GM12878 (cell line): ENCODE measurements at regions not wholly inside any gene's neighbourhood (a gene's known extent, or its start where the extent isn't known, plus 50 kb on each side); places are given as distances from the start of the nearest gene placed in this dataset.
"Not testable (repeated sequence)": the region's sequence is repeated elsewhere in the genome, so short reads cannot be mapped to it uniquely, and the experiment has no call there.

Source experiments
- ATAC-seq: fragments of 200-7000 bp; cut with Tn5 transposase; 3 replicates; pipeline ENCODE4 v1.9.1; 2020; ENCODE audit warnings: mild to moderate bottlenecking, moderate library complexity
- BruUV-seq: library from RNA; stranded (reverse); fragments of 400-500 nt; replicated peaks from 2 replicates; lab custom pipeline; 2021; lab: Mats Ljungman, UMichigan
- CTCF ChIA-PET: fragments of 300-600 bp; sonication (Branson Sonifier 250); formaldehyde crosslinking; extraction: SDS; loops from one replicate; lab custom pipeline; 2021; ENCODE audit warnings: inconsistent platforms; lab: Yijun Ruan, JAX
- POLR2A ChIA-PET: fragments of 350-600 bp; formaldehyde crosslinking; extraction: SDS; loops from one replicate; lab custom pipeline; 2021; ENCODE audit warnings: inconsistent platforms; lab: Charles Lee
- RAD21 ChIA-PET: fragments of 300-600 bp; sonication (Branson Sonifier 250); formaldehyde crosslinking; loops from one replicate; lab custom pipeline; 2023; ENCODE audit warnings: antibody characterized with exemption; ENCODE audit not compliant: unreplicated experiment; lab: Charles Lee
- SMC1A ChIA-PET: fragments of 300-600 bp; sonication (Branson Sonifier 250); formaldehyde crosslinking; loops from one replicate; lab custom pipeline; 2023; ENCODE audit not compliant: unreplicated experiment, uncharacterized antibody; lab: Charles Lee
- DNase-seq: peaks from one replicate; pipeline ENCODE4 v3.0.0-alpha.2; 2011; ENCODE audit warnings: low read depth, low spot score
- FAIRE-seq: peaks from 3 replicates; lab custom pipeline; 2011; peaks lifted over from hg19 to GRCh38; lab: Jason Lieb, UNC
- H2AFZ ChIP-seq: 2 replicates; pipeline ENCODE4 v1.6.0; 2011; ENCODE audit warnings: low read depth, low read length, control low read depth; ENCODE audit not compliant: control insufficient read depth
- H3K27ac ChIP-seq: 2 replicates; pipeline ENCODE4 v1.5.1; 2011; ENCODE audit warnings: control low read depth; ENCODE audit not compliant: control insufficient read depth, insufficient read depth
- H3K27me3 ChIP-seq, 2 experiments: replicated peaks in 1 of 2; 2 replicates each; pipeline versions ENCODE4 v1.6.0 to v1.6.1; 2011; ENCODE audit warnings: low read length in 1 of 2; ENCODE audit not compliant: control insufficient read depth in 2 of 2, insufficient read depth in 2 of 2
- H3K36me3 ChIP-seq, 2 experiments: 2 replicates each; pipeline ENCODE4 v1.5.1; 2011; ENCODE audit warnings: low read length in 1 of 2; ENCODE audit not compliant: control insufficient read depth in 2 of 2, insufficient read depth in 2 of 2
- H3K4me1 ChIP-seq: 2 replicates; pipeline ENCODE4 v1.6.1; 2011; ENCODE audit warnings: mild to moderate bottlenecking, low read length, moderate library complexity, mixed read lengths; ENCODE audit not compliant: control insufficient read depth, insufficient read depth
- H3K4me2 ChIP-seq: 2 replicates; pipeline ENCODE4 v1.6.0; 2011; ENCODE audit warnings: control low read depth; ENCODE audit not compliant: control insufficient read depth, insufficient read depth
- H3K4me3 ChIP-seq: fragments of 200-600 bp; sonication (generic); 2 replicates; pipeline ENCODE4 v1.5.1; 2016
- H3K79me2 ChIP-seq: 2 replicates; pipeline ENCODE4 v1.6.0; 2011; ENCODE audit warnings: low read length; ENCODE audit not compliant: control insufficient read depth, insufficient read depth
- H3K9ac ChIP-seq: 2 replicates; pipeline ENCODE4 v1.8.0; 2011; ENCODE audit warnings: low read length, control low read depth, mixed read lengths; ENCODE audit not compliant: control insufficient read depth, insufficient read depth
- H3K9me3 ChIP-seq: replicated peaks from 3 replicates; pipeline ENCODE4 v1.5.1; 2011; ENCODE audit warnings: mild to moderate bottlenecking, low read length; ENCODE audit not compliant: control insufficient read depth, insufficient read depth
- H4K20me1 ChIP-seq: 2 replicates; pipeline ENCODE4 v1.6.0; 2011; ENCODE audit not compliant: control insufficient read depth, insufficient read depth
- CREB1 ChIP-seq: IDR thresholded peaks from 2 replicates; pipeline ENCODE4 v1.6.1; 2012; ENCODE audit warnings: low read depth, mild to moderate bottlenecking, inconsistent platforms
- RCOR1 ChIP-seq: conservative IDR thresholded peaks from 2 replicates; pipeline ENCODE4 v1.6.1; 2012; ENCODE audit warnings: low read depth, low read length, improper control_type of control experiment
- SPI1 ChIP-seq: IDR thresholded peaks from 2 replicates; pipeline ENCODE4 v1.6.1; 2011; ENCODE audit warnings: low read depth, mild to moderate bottlenecking, low read length, moderate library complexity, borderline replicate concordance; ENCODE audit not compliant: insufficient read depth
- WGBS: methylation state at CpG from one replicate; pipeline ENCODE4 v1.1.6; 2016; ENCODE audit warnings: low lambda C conversion rate; ENCODE audit not compliant: insufficient replicate concordance, insufficient coverage; ENCODE audit errors: missing lambda C conversion rate; 5-methylcytosine and 5-hydroxymethylcytosine counted together
- in situ Hi-C: fragments of 300-500 bp; cut with MboI; formaldehyde crosslinking; loops from 9 replicates; pipeline ENCODE4 v1.14.3; 2018; ENCODE audit warnings: mixed read lengths
- intact Hi-C: fragments of 100-400 bp; cut with micrococcal nuclease; formaldehyde crosslinking; loops from one replicate; pipeline ENCODE4 v1.14.2; 2022; ENCODE audit not compliant: unreplicated experiment
- TF ChIP-seq, protein P1 (sequence below): IDR thresholded peaks from 2 replicates; pipeline ENCODE4 v1.6.1; 2012; ENCODE audit warnings: low read length, inconsistent platforms

DNA sequence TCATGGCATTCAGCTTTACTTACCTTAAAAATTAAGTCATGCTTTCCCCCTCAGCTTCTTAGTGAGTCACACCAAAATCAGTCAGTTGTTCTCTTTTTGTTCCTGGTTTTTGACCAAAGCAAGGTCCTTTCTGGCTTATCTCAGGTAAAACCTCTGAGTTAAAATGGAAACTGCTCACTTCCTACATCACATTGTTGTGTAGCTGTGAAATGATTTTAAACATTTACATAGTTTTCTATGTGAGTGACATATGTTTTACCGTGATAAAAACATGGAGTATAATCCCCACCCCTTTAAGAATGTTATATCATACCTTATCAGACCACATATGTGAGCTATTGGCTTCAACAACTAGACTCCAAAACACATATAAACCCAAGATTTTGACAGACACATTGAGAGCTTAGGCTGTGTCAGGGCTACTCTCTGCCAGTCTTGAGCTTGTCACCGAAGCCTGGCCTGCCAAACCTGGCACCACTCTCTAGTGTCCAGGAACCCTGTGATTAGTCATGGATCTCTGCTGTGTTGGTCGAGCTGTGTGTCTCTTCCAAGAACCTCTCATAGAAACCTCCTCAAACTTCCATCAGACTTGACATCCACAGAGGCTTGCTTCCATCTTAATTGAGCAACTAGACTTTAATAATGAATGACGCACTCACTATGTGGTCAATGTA lies 113.7 kb upstream of the FOXN2 start (continued):
- TF ChIP-seq, protein P1, sequence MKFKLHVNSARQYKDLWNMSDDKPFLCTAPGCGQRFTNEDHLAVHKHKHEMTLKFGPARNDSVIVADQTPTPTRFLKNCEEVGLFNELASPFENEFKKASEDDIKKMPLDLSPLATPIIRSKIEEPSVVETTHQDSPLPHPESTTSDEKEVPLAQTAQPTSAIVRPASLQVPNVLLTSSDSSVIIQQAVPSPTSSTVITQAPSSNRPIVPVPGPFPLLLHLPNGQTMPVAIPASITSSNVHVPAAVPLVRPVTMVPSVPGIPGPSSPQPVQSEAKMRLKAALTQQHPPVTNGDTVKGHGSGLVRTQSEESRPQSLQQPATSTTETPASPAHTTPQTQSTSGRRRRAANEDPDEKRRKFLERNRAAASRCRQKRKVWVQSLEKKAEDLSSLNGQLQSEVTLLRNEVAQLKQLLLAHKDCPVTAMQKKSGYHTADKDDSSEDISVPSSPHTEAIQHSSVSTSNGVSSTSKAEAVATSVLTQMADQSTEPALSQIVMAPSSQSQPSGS, result 0 out of 2 replicates have a peak, but pooled peaks have one; percentile 34
- peak; percentile 49 for TF ChIP-seq SPI1
- no peak for TF ChIP-seq RCOR1
- 0 out of 2 replicates have a peak, but pooled peaks have one; percentile 43 for TF ChIP-seq CREB1

DNA sequence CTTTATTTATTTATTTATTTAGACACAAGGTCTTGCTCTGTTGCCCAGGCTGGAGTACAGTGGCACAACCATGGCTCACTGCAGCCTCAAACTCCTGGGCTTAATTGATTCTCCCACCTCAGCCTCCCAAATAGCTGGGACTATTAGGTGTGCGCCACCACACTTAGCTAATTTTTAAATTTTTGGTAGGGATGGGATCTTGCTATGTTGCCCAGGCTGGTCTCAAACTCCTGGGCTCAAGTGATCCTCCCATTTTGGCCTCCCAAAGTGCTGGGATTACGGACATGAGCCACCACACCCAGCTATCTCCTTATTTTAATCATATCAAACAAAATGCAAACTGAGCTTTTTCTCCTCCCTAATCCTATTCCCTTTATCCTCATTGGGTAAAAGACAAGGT lies 113.0 kb upstream of the FOXN2 start:
- in situ Hi-C loops, FAIRE-seq, BruUV-seq: not testable (repeated sequence)

More for the DNA sequence above, 113.0 kb upstream of the FOXN2 start:
- intact Hi-C loops, H3K4me1 ChIP-seq, H3K36me3 ChIP-seq, H3K9ac ChIP-seq, H4K20me1 ChIP-seq, H3K9me3 ChIP-seq, H2AFZ ChIP-seq, DNase-seq, POLR2A ChIA-PET, ATAC-seq, H3K79me2 ChIP-seq, H3K4me3 ChIP-seq, H3K27ac ChIP-seq, H3K4me2 ChIP-seq, H3K27me3 ChIP-seq: not testable (repeated sequence)
- WGBS, result 79% methylated on average over 2 of the region's 2 CpGs
- ChIA-PET CTCF (interaction anchor here (2.4 kb wide), 1 partner anchor 10 kb away, joined by 6 read pairs; no protein-coding TSS in a partner anchor), SMC1A (interaction anchor here (0.5 to 2.0 kb wide), 10 partner anchors 8 to 342 kb away, joined by 3 to 8 read pairs (median 5); no protein-coding TSS in a partner anchor), RAD21 (interaction anchor here (0.6 to 1.6 kb wide), 2 partner anchors 20 to 152 kb away, joined by 3 to 6 read pairs; no protein-coding TSS in a partner anchor)
